ENCODE measurements at regions not wholly inside any gene's neighbourhood (a gene's known extent, or its start where the extent isn't known, plus 50 kb on each side); places are given as distances from the start of the nearest gene placed in this dataset.

GRCh38 chr1:103854279-103854678 is 104.6 kb downstream of the AMY1C start:
- in situ Hi-C loops (cut with HindIII; ENCODE audit: low pct_ligation_motif_present, low pct_unique_long_range_greater_than_20kb, low sequenced_read_pairs), result no loop called here
- DNase-seq, result no peak

GRCh38 chr1:103859721-103860120 is 110.0 kb downstream of the AMY1C start:
- in situ Hi-C loops (cut with HindIII; ENCODE audit: low pct_ligation_motif_present, low pct_unique_long_range_greater_than_20kb, low sequenced_read_pairs), result no loop called here
- no peak for DNase-seq

GRCh38 chr1:103898576-103899345 is 149.1 kb downstream of the AMY1C start:
- DNase-seq, result no peak
- in situ Hi-C loops (cut with HindIII; ENCODE audit: low pct_ligation_motif_present, low pct_unique_long_range_greater_than_20kb, low sequenced_read_pairs), result no loop called here

DNA sequence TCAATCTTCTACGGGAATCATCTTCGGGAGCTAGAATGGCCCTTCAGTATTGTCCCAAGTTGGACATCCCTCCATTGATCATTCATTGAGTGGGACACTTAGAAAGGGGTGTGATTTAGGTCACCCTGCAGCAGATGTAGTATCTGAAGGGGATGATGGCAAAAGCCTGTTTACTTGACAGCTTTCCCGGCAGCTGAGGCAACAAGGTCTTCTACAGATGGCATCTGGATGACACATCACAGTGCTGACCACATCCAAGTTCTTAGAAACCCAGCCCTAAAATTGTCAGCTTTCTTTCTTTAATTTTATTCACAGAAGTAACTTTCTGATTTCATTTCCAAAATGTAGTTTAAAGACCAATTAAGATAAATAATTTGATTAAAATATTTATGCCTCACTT is 150.3 kb downstream of the AMY1C start:
- in situ Hi-C loops (cut with HindIII; ENCODE audit: low pct_ligation_motif_present, low pct_unique_long_range_greater_than_20kb, low sequenced_read_pairs), result no loop called here
- DNase-seq, result no peak

GRCh38 chr1:103901072-103901471 is 151.4 kb downstream of the AMY1C start:
- no peak for DNase-seq
- in situ Hi-C loops (cut with HindIII; ENCODE audit: low pct_ligation_motif_present, low pct_unique_long_range_greater_than_20kb, low sequenced_read_pairs), result no loop called here

DNA sequence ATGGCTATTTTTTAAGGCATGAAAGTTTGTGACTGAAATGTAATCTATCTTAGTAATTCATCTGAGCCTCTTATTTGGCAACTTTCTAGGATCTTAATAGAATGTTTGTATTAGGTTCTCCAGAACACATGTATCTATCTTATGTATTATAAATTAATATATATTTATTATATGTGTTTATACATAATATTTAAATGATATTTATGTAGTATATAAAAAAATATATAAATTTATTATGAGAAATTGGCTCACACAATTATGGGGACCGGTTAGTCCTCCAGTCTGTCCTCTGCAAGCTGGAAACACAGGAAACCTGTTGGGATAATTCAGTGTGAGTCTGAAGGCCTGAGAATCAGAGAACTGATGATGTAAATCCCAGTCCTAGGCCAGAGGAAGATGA is 155.7 kb downstream of the AMY1C start:
- in situ Hi-C loops (cut with HindIII; ENCODE audit: low pct_ligation_motif_present, low pct_unique_long_range_greater_than_20kb, low sequenced_read_pairs), result no loop called here
- DNase-seq, result no peak

- in situ Hi-C loops (cut with HindIII; ENCODE audit: low pct_ligation_motif_present, low pct_unique_long_range_greater_than_20kb, low sequenced_read_pairs), result no loop called here
- DNase-seq, result no peak
These were observed 161.8 kb downstream of the AMY1C start for GRCh38 chr1:103911450-103911849.

GRCh38 chr1:103917795-103918194 is 168.1 kb downstream of the AMY1C start:
- in situ Hi-C loops (cut with HindIII; ENCODE audit: low pct_ligation_motif_present, low pct_unique_long_range_greater_than_20kb, low sequenced_read_pairs), result no loop called here
- DNase-seq, result no peak

DNA sequence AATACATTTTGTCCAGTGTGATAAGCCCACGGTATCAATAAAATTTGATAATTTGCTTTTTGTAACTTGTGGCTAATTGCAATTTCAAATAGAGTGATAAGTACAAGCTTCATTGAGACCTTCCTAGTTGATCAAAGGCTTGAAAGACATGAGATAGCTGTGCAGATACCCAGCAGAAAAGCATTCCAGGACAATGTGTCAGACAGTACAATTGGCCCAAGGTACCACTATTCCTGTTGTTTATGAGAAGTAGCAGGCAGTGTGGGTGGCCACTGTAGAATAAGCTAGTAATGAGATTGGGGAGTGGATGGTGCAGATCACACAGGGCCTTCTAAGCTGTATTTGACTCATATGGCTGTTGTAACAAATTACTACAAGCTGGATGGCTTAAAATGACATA is 182.2 kb downstream of the AMY1C start:
- DNase-seq, result no peak
- in situ Hi-C loops (cut with HindIII; ENCODE audit: low pct_ligation_motif_present, low pct_unique_long_range_greater_than_20kb, low sequenced_read_pairs), result no loop called here

DNA sequence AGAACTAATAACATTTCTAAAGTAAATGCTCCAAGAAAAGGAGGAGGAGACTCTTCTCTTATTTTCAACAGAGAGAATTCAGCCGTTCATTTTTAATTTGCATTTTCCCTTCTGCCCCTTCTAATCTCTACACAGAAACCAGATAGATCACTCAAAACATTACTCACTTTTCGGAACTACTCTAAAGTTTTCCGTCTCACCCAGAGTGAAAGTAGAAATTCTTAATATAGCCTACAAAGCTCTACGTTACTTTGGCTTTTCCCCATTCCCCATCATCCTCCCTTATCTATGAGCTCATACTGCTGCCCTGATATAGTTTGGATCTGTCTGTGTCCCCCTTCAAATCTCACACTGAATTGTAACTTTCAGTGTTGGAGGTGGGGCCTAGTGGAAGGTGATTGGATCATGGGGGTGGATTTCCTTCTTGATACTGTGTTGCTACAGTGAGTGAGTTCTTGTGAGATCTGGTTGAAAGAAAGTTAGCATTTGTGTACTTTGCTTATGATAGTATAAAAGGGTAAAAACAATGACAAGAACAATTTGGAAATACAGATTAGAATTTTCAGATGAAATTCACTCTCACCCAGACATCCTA is 188.2 kb downstream of the AMY1C start:
- in situ Hi-C loops (cut with HindIII; ENCODE audit: low pct_ligation_motif_present, low pct_unique_long_range_greater_than_20kb, low sequenced_read_pairs), result no loop called here
- no peak for DNase-seq

DNA sequence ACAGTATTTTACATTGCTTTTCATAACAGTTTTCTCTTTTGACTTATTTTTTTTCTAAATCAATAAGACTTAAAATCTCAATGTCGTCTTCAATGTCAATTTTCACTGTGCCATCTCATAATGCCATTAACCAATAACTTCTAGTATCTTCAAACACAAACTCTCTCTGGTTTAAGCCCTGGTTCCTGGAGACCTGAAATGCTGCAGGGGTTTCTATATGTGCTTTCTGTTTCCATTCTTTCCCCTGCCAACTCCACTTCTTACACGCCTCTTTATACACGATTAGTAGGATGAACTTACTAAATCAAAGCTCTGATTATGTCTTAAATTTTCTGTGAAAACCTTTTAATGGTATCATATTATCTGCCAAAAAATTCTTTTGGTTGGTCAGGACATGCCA is 191.4 kb downstream of the AMY1C start:
- in situ Hi-C loops (cut with HindIII; ENCODE audit: low pct_ligation_motif_present, low pct_unique_long_range_greater_than_20kb, low sequenced_read_pairs), result no loop called here
- no peak for DNase-seq

- no peak for DNase-seq
- in situ Hi-C loops (cut with HindIII; ENCODE audit: low pct_ligation_motif_present, low pct_unique_long_range_greater_than_20kb, low sequenced_read_pairs), result no loop called here
These were observed 192.3 kb downstream of the AMY1C start for GRCh38 chr1:103942029-103942428.

DNA sequence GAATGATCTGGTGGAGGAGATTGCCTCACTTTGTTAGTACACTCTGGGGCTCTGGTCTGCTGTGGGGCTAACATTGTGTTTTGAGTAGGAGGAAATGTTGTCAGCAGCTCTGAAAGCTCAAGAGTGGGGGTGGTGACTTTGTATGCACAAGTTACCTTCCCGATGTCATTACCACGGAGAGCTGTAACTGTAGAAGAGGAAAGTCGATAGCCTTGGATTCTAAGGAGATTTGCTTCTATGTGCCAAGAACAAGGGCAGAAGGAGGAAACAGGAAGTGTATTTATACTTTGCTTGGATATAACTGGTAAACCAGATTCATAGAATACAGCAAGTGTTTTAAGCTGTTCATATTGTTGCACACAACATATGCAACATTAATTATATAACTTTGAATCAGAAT is 196.1 kb downstream of the AMY1C start:
- no peak for DNase-seq
- in situ Hi-C loops (cut with HindIII; ENCODE audit: low pct_ligation_motif_present, low pct_unique_long_range_greater_than_20kb, low sequenced_read_pairs), result no loop called here

GRCh38 chr1:103948526-103948925 is 198.8 kb downstream of the AMY1C start:
- peak; percentile 15 for DNase-seq
- in situ Hi-C loops (cut with HindIII; ENCODE audit: low pct_ligation_motif_present, low pct_unique_long_range_greater_than_20kb, low sequenced_read_pairs), result no loop called here

DNA sequence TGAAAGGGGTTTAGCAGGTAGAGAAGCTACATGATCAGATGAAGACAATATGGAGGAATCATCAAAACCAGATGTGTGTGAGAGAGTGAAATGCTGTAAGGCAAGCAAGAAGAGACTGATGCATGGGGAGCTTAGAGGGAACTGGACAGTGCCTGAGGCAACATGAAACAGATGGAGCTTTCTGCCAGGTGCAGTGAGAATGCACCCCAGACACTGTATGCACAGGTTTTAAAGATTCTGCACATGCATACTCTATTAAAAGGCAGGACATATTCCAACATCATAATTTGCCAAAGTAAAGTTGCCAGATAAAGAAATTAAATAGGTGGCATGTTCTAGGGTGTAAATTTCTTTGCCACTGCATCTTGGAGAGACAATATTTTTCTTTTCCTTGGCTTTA is 200.1 kb downstream of the AMY1C start:
- DNase-seq, result no peak
- in situ Hi-C loops (cut with HindIII; ENCODE audit: low pct_ligation_motif_present, low pct_unique_long_range_greater_than_20kb, low sequenced_read_pairs), result no loop called here

DNA sequence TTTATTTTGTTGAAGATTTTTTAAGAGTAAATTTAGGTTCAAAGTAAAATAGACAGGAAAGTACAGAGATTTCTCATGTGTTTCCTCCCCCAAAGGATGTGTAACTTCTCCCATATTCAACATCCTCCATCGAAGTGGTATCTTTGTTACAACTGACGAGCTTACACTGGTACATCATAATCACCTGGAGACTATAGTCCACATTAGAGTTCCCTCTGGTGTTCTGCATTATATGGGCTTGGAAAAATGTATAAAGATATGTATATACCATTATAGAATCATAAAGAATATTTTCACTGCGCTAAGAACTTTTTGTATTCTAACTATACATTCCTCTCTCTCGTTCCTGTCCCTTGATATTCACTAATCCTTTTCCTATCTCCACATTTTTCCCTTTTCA is 203.7 kb downstream of the AMY1C start:
- in situ Hi-C loops (cut with HindIII; ENCODE audit: low pct_ligation_motif_present, low pct_unique_long_range_greater_than_20kb, low sequenced_read_pairs), result no loop called here
- DNase-seq, result no peak

DNA sequence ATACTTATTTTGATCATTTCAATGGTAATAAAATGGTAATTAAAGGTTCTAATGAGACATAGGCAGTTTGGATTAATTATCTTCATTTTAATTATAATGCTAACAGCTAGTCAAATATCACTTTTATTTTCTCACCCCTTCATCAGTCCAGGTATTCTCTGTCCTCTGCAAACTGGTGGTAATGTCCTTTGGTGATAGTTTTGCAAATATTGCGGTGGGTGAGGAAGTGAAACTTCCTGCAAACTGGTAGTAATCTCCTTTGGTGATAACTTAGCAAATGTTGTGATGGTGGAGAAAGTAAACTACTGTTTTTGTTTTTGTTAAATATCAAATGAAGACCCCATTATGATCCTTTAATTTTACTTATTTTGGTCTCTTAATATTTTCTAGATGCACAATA is 209.0 kb downstream of the AMY1C start:
- in situ Hi-C loops (cut with HindIII; ENCODE audit: low pct_ligation_motif_present, low pct_unique_long_range_greater_than_20kb, low sequenced_read_pairs), result no loop called here
- DNase-seq, result no peak

DNA sequence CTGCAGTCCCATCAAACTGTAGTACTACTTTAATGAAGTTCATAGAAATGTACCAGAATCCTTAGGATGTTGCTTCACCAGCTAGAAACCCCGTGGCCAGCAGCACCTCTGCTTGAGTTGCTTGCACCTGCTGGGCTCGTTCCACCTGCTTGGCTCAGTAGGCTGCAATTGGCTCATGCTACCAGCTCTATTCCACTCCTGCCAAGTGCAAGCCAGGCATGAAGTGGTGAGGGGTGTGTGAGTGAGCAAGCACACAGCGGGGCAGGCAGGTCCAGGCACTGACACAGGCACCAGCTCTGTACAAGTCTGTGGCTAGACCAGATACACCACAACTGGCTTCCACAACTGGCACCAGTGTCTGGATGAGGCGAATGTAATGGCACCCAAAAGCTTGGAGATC is 209.9 kb downstream of the AMY1C start:
- in situ Hi-C loops (cut with HindIII; ENCODE audit: low pct_ligation_motif_present, low pct_unique_long_range_greater_than_20kb, low sequenced_read_pairs), result no loop called here

GRCh38 chr1:103960045-103960444 is 210.3 kb downstream of the AMY1C start:
- in situ Hi-C loops (cut with HindIII; ENCODE audit: low pct_ligation_motif_present, low pct_unique_long_range_greater_than_20kb, low sequenced_read_pairs), result no loop called here
- no peak for DNase-seq

More for the DNA sequence above, 209.9 kb downstream of the AMY1C start:
- DNase-seq, result no peak

GRCh38 chr1:103960710-103961109 is 211.0 kb downstream of the AMY1C start:
- in situ Hi-C loops (cut with HindIII; ENCODE audit: low pct_ligation_motif_present, low pct_unique_long_range_greater_than_20kb, low sequenced_read_pairs), result no loop called here
- no peak for DNase-seq

Measured in ACHN (cell line).